Fibroblast of mammary gland (primary cell): ENCODE measurements at regions not wholly inside any gene's neighbourhood (a gene's known extent, or its start where the extent isn't known, plus 50 kb on each side); places are given as distances from the start of the nearest gene placed in this dataset.
"Not testable (repeated sequence)": the region's sequence is repeated elsewhere in the genome, so short reads cannot be mapped to it uniquely, and the experiment has no call there.

Source experiments
- DNase-seq: peaks from one replicate; pipeline ENCODE4 v3.0.0-alpha.2; 2010; ENCODE audit warnings: low read depth
- H3K4me3 ChIP-seq: 2 replicates; pipeline ENCODE4 v1.5.1; 2011; ENCODE audit warnings: low read depth, mild to moderate bottlenecking, low read length, moderate library complexity; ENCODE audit not compliant: control insufficient read depth
- TF ChIP-seq, protein P1 (sequence below): conservative IDR thresholded peaks from 2 replicates; pipeline ENCODE4 v1.5.1; 2011; ENCODE audit warnings: low read depth, low read length, inconsistent platforms; ENCODE audit not compliant: control insufficient read depth, insufficient read depth

DNA sequence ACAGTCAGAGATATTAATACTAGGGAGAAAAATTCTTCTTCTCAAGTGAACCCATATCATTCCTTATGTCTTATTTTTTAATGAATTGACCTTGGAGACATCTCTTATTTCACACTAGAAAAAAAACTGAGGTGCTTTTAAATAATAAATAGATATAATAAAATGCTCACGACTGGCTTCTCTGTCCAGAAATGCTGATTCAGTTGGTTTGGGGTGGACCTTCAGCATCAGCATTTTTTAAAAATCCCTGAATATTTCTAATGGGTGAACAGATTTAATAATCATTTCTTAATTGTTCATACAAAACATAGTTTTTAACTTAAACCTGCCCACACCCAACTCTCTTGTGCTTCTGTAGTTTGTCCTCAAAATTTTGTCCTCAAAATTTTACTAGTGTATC is 283.9 kb downstream of the TECRL start:
- TF ChIP-seq, protein P1, sequence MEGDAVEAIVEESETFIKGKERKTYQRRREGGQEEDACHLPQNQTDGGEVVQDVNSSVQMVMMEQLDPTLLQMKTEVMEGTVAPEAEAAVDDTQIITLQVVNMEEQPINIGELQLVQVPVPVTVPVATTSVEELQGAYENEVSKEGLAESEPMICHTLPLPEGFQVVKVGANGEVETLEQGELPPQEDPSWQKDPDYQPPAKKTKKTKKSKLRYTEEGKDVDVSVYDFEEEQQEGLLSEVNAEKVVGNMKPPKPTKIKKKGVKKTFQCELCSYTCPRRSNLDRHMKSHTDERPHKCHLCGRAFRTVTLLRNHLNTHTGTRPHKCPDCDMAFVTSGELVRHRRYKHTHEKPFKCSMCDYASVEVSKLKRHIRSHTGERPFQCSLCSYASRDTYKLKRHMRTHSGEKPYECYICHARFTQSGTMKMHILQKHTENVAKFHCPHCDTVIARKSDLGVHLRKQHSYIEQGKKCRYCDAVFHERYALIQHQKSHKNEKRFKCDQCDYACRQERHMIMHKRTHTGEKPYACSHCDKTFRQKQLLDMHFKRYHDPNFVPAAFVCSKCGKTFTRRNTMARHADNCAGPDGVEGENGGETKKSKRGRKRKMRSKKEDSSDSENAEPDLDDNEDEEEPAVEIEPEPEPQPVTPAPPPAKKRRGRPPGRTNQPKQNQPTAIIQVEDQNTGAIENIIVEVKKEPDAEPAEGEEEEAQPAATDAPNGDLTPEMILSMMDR, result no peak
- H3K4me3 ChIP-seq, result no peak overlapping the region
- no peak for DNase-seq

DNA sequence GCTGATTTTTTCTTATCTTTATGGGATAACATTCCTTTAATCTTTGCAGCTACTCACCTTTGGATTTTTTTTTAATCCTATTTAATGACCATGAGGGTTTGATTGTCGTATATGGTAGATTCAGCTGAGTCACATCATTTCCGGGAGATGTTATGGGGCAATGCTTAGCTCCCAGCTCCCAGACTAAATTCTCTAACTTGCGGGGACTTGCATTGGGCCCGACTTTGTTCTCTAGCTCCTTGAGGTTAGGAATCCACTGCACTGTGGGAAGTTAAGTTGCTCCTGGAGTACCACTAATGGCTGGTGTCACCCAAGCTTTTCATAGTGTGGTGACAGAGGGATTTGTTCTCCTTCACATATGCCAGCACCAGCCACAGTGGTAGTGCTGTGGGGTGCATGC is 287.4 kb downstream of the TECRL start:
- DNase-seq, result no peak

DNA sequence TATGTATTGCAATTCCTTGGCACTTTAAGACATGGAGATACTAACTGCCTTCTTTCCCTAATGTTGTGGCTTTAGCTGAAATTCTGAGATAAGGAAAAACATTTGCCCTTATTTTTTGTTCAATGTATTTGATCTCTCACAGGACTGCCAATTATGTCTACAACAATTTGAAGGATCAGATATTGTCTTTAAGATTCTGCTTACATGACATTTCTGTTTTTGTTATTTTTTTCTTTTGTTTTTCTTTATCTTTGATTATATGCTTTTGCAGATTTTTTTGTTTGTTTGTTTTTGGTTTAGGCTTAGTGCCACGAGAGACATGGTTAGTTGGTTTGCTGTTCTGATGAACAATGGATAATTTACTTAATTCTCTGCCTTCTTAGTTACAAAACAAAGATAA is 303.3 kb downstream of the TECRL start:
- DNase-seq, result no peak
- TF ChIP-seq, protein P1, result no peak
- H3K4me3 ChIP-seq, result no peak overlapping the region

More for the DNA sequence above, 287.4 kb downstream of the TECRL start:
- no peak overlapping the region for H3K4me3 ChIP-seq
- TF ChIP-seq, protein P1, result no peak

DNA sequence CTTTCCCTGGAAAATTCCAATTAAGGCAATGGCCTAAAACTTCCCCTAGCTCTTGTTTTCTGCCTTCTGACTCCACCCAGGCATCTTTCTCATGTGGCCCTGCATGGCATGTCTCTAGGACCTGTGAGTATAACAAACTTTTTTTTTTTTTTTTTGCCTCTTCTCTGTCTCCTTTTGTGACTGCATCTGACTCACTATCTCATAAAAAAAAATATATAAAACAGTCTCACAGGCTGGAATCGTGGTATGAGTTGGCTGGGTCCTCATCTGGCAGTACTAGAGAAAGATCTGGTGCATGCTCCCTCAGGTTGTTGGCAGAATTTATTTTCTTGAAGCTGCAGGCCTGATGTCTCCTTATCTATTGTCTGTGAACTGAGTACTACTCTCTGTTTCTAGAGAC is 313.9 kb downstream of the TECRL start:
- no peak for DNase-seq
- TF ChIP-seq, protein P1, result no peak

DNA sequence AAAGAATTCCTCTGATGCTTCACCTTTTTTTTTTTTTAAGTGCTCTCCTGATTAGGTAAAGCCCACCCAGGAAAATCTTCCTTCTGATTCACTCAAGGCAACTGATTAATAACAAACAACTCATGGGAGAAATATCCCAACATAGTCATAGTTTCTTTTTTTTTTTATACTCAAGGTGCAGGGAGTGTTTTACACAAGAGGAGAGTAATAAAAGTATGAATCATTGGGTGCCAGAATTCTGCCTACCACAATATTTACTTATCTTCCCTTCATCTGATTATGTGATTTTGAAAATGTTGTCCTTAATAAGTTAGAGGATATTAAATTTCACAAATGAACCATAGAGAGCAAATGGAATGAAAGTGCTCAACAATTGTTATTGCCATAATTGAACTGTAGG is 329.9 kb downstream of the TECRL start:
- no peak for DNase-seq
- TF ChIP-seq, protein P1, result no peak
- no peak overlapping the region for H3K4me3 ChIP-seq

More for the DNA sequence above, 313.9 kb downstream of the TECRL start:
- no peak overlapping the region for H3K4me3 ChIP-seq

DNA sequence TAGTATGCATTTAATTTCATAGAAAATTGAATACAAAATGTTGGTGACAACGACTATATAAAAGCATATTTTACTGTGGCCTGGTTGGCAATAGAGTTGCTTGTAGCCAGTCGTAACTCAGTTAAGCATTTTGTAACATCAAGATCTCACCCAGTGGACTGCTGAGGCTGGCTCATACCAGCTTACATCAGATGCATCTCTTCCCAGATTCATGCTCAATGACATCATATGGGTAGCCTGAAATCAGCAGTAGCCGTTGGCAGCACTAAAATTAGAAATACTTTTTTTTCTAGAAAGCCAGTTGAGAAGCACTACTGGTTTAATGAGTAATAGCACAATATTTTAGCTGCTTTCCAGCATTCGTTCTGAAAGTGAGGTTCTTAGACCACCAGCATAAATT is 341.2 kb downstream of the TECRL start:
- DNase-seq, result no peak
- no peak overlapping the region for H3K4me3 ChIP-seq
- TF ChIP-seq, protein P1, result no peak

DNA sequence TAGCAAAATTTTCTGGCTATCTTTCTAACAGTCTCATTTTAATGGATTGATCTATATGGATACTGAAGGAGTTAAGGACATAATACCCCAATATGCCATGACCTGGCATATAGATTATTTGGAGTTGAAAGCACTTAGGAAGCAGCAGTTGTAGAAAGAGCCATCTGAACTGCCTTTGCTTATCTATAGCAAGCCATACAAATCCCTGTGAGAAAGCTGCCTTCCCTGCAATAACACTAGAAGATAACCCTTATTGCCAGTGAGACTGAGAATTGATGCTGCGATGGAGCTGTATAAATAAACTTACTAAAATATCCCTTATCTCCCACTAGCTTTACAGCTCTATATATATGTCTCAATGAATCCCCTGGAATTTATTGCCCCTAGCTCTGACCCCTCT is 346.3 kb downstream of the TECRL start:
- DNase-seq, result no peak
- H3K4me3 ChIP-seq, result no peak overlapping the region
- TF ChIP-seq, protein P1, result no peak

DNA sequence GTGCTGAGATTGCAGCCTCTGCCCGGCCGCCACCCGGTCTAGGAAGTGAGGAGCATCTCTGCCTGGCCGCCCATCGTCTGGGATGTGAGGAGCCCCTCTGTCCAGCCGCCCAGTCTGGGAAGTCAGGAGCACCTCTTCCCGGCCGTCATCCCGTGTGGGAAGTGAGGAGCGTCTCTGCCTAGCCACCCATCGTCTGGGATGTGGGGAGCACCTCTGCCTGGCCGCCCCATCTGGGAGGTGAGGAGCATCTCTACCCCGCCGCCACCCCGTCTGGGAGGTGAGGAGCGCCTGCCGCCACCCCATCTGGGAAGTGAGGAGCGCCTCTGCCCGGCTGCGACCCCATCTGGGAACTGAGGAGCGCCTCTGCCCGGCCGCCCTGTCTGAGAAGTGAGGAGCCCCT is 372.2 kb downstream of the TECRL start:
- not testable (repeated sequence) for DNase-seq, H3K4me3 ChIP-seq
